ENCODE measurements at regions not wholly inside any gene's neighbourhood (a gene's known extent, or its start where the extent isn't known, plus 50 kb on each side); places are given as distances from the start of the nearest gene placed in this dataset.

GRCh38 chr10:1788401-1788800, 51.1 kb upstream of the ADARB2 start:
- DNase-seq (ENCODE audit: low spot score), result no peak

All from CD4-positive, alpha-beta T cell treated with Interleukin-2 at 100 ng/mL for 4 hours (primary cell).